ENCODE measurements at regions not wholly inside any gene's neighbourhood (a gene's known extent, or its start where the extent isn't known, plus 50 kb on each side); places are given as distances from the start of the nearest gene placed in this dataset.

- H3K27me3 ChIP-seq: no peaks in the 10 kb centered on the region
- ATAC-seq: no peak
- no peak overlapping the region for H3K27ac ChIP-seq
- WGBS, 2 donors (ENCODE audit: low coverage in 1 of 2): 17 to 33% methylated on average over 1 of the region's 1 CpG
- no peaks in the 10 kb centered on the region for H3K9me3 ChIP-seq
- H3K4me1 ChIP-seq: no peaks in the 10 kb centered on the region
- TF ChIP-seq POLR2A (IDR thresholded peaks at IDR 0.05): no peak
- no peak for TF ChIP-seq EP300 (IDR thresholded peaks at IDR 0.05)
- no peak for TF ChIP-seq CTCF (IDR thresholded peaks at IDR 0.05)
- TF ChIP-seq POLR2AphosphoS5 (IDR thresholded peaks at IDR 0.05): no peak
- H3K36me3 ChIP-seq: no peaks in the 10 kb centered on the region
- H3K4me3 ChIP-seq: no peak overlapping the region
Observed at GRCh38 chr3:1661839-1662238, 436.8 kb upstream of the CNTN4 start.

- ATAC-seq: no peak
- H3K36me3 ChIP-seq: no peaks in the 10 kb centered on the region
Observed at GRCh38 chr3:1664266-1664665, 434.4 kb upstream of the CNTN4 start.

GRCh38 chr3:1666865-1667264 lies 431.8 kb upstream of the CNTN4 start:
- WGBS, 2 donors (ENCODE audit: low coverage in 1 of 2): 94% methylated on average over 1 of the region's 1 CpG

More at GRCh38 chr3:1664266-1664665, 434.4 kb upstream of the CNTN4 start:
- H3K27ac ChIP-seq: no peak overlapping the region
- H3K4me3 ChIP-seq: no peak overlapping the region
- no peaks in the 10 kb centered on the region for H3K4me1 ChIP-seq
- 70 to 83% methylated on average over 1 of the region's 1 CpG for WGBS, 2 donors (ENCODE audit: low coverage in 1 of 2)
- TF ChIP-seq POLR2AphosphoS5 (IDR thresholded peaks at IDR 0.05): no peak
- no peak for TF ChIP-seq CTCF (IDR thresholded peaks at IDR 0.05)
- TF ChIP-seq EP300 (IDR thresholded peaks at IDR 0.05): no peak
- TF ChIP-seq POLR2A (IDR thresholded peaks at IDR 0.05): no peak
- H3K27me3 ChIP-seq: no peaks in the 10 kb centered on the region
- H3K9me3 ChIP-seq: no peaks in the 10 kb centered on the region

GRCh38 chr3:1677576-1678156 lies 421.0 kb upstream of the CNTN4 start:
- WGBS, 2 donors (ENCODE audit: low coverage in 1 of 2): 42 to 58% methylated on average over 5 to 7 of the region's 7 CpGs
- no peak for ATAC-seq
- TF ChIP-seq POLR2A (IDR thresholded peaks at IDR 0.05) (no peak), EP300 (IDR thresholded peaks at IDR 0.05) (no peak), POLR2AphosphoS5 (IDR thresholded peaks at IDR 0.05) (no peak), CTCF (IDR thresholded peaks at IDR 0.05) (no peak)
- Histone ChIP-seq H3K4me3 (no peak overlapping the region), H3K4me1 (no peaks in the 10 kb centered on the region), H3K27me3 (no peaks in the 10 kb centered on the region), H3K36me3 (no peaks in the 10 kb centered on the region), H3K9me3 (peaks cover 0 to 7% (median 0%) of the 10 kb centered on the region in 3 donors), H3K27ac (no peak overlapping the region)

More at GRCh38 chr3:1666865-1667264, 431.8 kb upstream of the CNTN4 start:
- H3K36me3 ChIP-seq: no peaks in the 10 kb centered on the region
- H3K4me1 ChIP-seq: no peaks in the 10 kb centered on the region
- H3K9me3 ChIP-seq: no peaks in the 10 kb centered on the region
- ATAC-seq: no peak
- TF ChIP-seq POLR2A (IDR thresholded peaks at IDR 0.05) (no peak), POLR2AphosphoS5 (IDR thresholded peaks at IDR 0.05) (no peak)
- H3K27ac ChIP-seq: no peak overlapping the region
- no peaks in the 10 kb centered on the region for H3K27me3 ChIP-seq
- no peak overlapping the region for H3K4me3 ChIP-seq

GRCh38 chr3:1692428-1692827 lies 406.2 kb upstream of the CNTN4 start:
- no peak for ATAC-seq
- H3K27ac ChIP-seq: no peak overlapping the region
- peaks cover 0 to 4% (median 0%) of the 10 kb centered on the region in 3 donors for H3K9me3 ChIP-seq
- H3K36me3 ChIP-seq: no peaks in the 10 kb centered on the region
- WGBS, 2 donors (ENCODE audit: low coverage in 1 of 2): 77 to 92% methylated on average over 1 of the region's 1 CpG
- TF ChIP-seq POLR2AphosphoS5 (IDR thresholded peaks at IDR 0.05) (no peak), POLR2A (IDR thresholded peaks at IDR 0.05) (no peak), CTCF (IDR thresholded peaks at IDR 0.05) (no peak), EP300 (IDR thresholded peaks at IDR 0.05) (no peak)
- H3K4me1 ChIP-seq: no peaks in the 10 kb centered on the region
- H3K4me3 ChIP-seq: no peak overlapping the region
- H3K27me3 ChIP-seq: no peaks in the 10 kb centered on the region

All from gastroesophageal sphincter (tissue), 4 donors.